22Rv1 (cell line): ENCODE measurements at regions not wholly inside any gene's neighbourhood (a gene's known extent, or its start where the extent isn't known, plus 50 kb on each side); places are given as distances from the start of the nearest gene placed in this dataset.

Source experiments
- H3K27ac ChIP-seq: fragments of 450-650 bp; 2 replicates; pipeline ENCODE4 v1.5.1; 2017
- CTCF ChIP-seq: fragments of 450-650 bp; IDR thresholded peaks from 2 replicates; pipeline ENCODE4 v1.5.1; 2017; ENCODE audit warnings: mild to moderate bottlenecking
- ZFX ChIP-seq: fragments of 450-650 bp; IDR thresholded peaks from 2 replicates; pipeline ENCODE4 v1.6.1; 2017; ENCODE audit warnings: antibody characterized with exemption, borderline replicate concordance

- TF ChIP-seq CTCF (peak; percentile 51), ZFX (no peak)
- no peak overlapping the region for H3K27ac ChIP-seq
Measured at GRCh38 chr1:112337028-112337531, 58.9 kb upstream of the CTTNBP2NL start.

GRCh38 chr1:112341986-112342385 is 54.0 kb upstream of the CTTNBP2NL start:
- H3K27ac ChIP-seq: no peak overlapping the region
- no peak for TF ChIP-seq ZFX
- TF ChIP-seq CTCF: no peak

- no peak for TF ChIP-seq ZFX
- no peak for TF ChIP-seq CTCF
- no peak overlapping the region for H3K27ac ChIP-seq
Measured at GRCh38 chr1:112342558-112342957, 53.5 kb upstream of the CTTNBP2NL start.

- H3K27ac ChIP-seq: no peak overlapping the region
- TF ChIP-seq CTCF (no peak), ZFX (no peak)
Measured at GRCh38 chr1:112344754-112345423, 51.1 kb upstream of the CTTNBP2NL start.
